Adipocyte (in vitro differentiated cells): ENCODE measurements at regions not wholly inside any gene's neighbourhood (a gene's known extent, or its start where the extent isn't known, plus 50 kb on each side); places are given as distances from the start of the nearest gene placed in this dataset.

Experiments
- DNase-seq: peaks from one replicate; pipeline ENCODE4 v3.0.0-alpha.2; 2015; ENCODE audit warnings: low read depth
- H3K27me3 ChIP-seq: replicated peaks from 2 replicates; pipeline ENCODE4 v1.7.0; 2013; ENCODE audit warnings: mild to moderate bottlenecking, low read length, moderate library complexity; ENCODE audit not compliant: control insufficient read depth, insufficient read depth
- H3K36me3 ChIP-seq: 2 replicates; pipeline ENCODE4 v1.7.0; 2013; ENCODE audit warnings: low read length, mild to moderate bottlenecking, moderate library complexity; ENCODE audit not compliant: control insufficient read depth, insufficient read depth, severe bottlenecking
- H3K4me1 ChIP-seq: 2 replicates; pipeline ENCODE4 v1.7.0; 2013; ENCODE audit warnings: mild to moderate bottlenecking, low read length, moderate library complexity; ENCODE audit not compliant: control insufficient read depth, insufficient read depth
- H3K4me3 ChIP-seq: 2 replicates; pipeline ENCODE4 v1.7.0; 2013; ENCODE audit warnings: mild to moderate bottlenecking, low read length, moderate library complexity
- H3K9ac ChIP-seq: 2 replicates; pipeline ENCODE4 v1.7.0; 2013; ENCODE audit warnings: mild to moderate bottlenecking, low read length, moderate library complexity
- H3K9me3 ChIP-seq: 2 replicates; pipeline ENCODE4 v1.7.0; 2013; ENCODE audit warnings: mild to moderate bottlenecking, low read length, moderate library complexity; ENCODE audit not compliant: control insufficient read depth

DNA sequence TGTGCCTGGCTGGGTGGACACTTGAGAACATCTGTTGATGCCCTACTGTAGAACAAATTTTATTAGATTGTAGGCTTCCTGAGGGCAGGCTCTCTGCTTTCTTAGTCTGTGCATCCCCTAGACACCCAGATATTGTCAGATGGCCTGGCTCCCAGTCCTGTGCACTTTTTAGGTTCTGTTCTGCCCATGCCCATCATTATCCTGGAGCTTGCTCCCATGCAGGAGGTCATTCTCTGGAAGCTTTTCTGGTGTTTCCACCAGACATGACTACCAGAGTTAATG, 213.3 kb downstream of the MYCN start:
- Histone ChIP-seq H3K9me3 (no peaks in the 10 kb centered on the region), H3K36me3 (no peaks in the 10 kb centered on the region), H3K4me3 (no peak overlapping the region)

DNA sequence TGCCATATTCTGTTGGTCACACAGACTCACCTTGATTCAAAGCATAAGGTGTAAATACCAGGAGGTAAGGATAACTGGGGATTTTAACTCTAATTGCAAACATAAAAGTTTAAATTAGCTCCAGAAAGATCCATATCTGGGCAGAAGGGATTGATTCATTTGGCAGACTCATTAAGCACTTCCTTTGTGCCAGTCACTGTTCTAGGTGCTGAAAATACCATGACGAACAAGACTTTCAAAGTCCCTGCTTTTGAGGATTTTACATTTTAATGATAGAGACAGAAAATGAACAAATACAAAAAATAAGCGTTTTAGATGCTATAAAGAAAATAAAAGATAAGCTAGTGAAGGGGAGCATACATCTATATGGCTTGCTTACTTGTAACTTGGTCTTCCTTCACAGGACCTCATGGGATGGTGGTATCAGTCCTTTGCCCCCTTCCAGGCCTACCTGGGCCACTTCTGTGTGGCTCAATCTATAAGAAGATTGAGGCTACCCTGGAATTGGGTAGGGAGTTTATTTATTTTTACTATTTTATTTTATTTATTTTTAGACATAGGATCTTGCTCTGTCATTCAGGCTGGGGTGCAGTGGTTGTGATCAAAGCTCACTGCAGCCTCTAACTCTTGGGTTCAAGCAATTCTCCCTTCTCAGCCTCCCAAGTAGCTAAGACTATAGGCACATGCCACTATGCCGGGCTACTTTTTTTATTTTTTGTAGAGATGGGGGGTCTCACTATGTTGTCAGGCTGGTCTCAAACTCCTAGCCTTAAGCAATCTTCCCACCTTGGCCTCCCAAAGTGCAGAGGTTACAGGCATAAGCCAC, 212.8 kb downstream of the MYCN start:
- H3K4me1 ChIP-seq: no peaks in the 10 kb centered on the region
- no peak for DNase-seq
- H3K4me3 ChIP-seq: no peak overlapping the region
- H3K27me3 ChIP-seq: no peaks in the 10 kb centered on the region
- no peak overlapping the region for H3K9ac ChIP-seq
- H3K9me3 ChIP-seq: no peaks in the 10 kb centered on the region
- H3K36me3 ChIP-seq: no peaks in the 10 kb centered on the region

More for the DNA sequence above, 213.3 kb downstream of the MYCN start:
- no peak for DNase-seq
- no peak overlapping the region for H3K9ac ChIP-seq
- H3K4me1 ChIP-seq: no peaks in the 10 kb centered on the region
- H3K27me3 ChIP-seq: no peaks in the 10 kb centered on the region

DNA sequence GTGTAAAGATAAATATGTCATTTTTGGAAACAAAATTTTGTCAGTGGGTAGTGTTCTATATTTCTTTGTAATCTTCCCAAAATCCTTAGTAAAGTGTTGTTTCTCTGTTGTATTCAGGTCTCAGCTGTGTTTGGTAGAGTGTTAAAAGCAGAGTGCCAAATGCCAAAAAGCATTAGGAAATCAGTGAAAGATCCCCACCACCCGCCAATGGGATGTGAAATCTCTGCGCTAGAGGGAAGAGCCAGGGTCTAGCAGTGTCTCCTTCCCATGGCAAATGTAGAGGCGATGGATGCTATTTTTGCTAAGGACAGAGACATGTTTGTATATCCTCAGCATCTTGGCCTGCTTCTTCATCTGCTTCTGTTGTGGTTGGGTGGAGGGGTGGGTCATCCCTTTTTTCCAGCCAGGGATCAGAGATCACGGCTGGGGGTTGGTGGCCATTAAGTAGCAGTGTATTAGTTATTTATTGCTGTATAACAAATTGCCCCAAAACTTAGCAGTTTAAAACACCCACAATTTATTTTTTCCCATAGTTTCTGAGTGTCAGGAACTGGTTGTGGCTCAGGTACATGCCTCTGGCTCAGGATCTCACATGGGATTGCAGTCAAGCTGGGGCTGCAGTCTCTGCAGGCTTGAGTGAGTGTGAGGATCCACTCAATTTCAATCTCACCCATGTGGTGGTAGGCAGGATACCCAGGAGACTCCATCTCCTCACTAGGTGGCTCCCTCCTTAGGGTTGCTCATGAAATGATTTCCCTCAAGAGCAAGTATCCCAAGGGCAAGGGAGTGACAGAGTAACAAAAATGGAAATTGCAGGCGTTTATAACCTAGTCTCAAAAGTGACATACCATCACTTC, 211.9 kb downstream of the MYCN start:
- H3K9ac ChIP-seq: no peak overlapping the region
- no peak for DNase-seq
- no peaks in the 10 kb centered on the region for H3K4me1 ChIP-seq
- no peaks in the 10 kb centered on the region for H3K9me3 ChIP-seq
- H3K36me3 ChIP-seq: no peaks in the 10 kb centered on the region
- H3K27me3 ChIP-seq: no peaks in the 10 kb centered on the region
- H3K4me3 ChIP-seq: no peak overlapping the region

DNA sequence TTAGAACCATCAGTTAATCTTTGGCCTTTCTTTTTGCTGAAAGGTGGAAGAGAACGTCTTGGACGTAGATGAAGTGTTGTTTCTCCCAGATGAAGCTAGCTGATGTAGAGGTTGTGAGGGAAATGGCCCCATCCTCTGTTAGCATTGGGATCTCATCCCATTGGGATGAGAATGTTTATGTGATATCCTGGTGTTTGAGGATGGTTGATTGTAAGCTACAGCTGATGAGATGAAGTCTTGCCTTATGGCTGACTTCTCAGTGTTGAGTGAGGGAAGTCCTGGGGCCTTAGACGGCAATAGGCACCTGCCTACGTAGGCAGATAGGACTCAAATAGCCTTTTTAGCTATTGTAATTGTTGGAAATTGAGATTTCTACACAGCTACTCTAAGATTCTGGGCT, 211.3 kb downstream of the MYCN start:
- Histone ChIP-seq H3K9ac (no peak overlapping the region), H3K4me3 (no peak overlapping the region)
- no peak for DNase-seq

DNA sequence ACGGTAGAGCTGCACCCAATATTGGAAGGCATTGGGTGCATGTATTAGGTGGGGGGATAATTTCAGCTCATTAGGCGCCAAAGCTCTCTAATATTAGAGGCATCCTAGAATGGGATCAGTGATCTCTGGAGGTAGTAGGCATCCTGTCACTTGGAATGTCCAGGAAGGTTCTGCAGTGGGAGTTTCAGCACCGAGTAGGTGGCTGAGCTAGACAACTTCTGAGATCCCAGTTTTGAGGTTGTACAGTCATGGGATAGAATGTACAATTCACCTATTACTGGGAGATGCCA, 210.9 kb downstream of the MYCN start:
- H3K9me3 ChIP-seq: no peaks in the 10 kb centered on the region
- DNase-seq: no peak
- H3K27me3 ChIP-seq: no peaks in the 10 kb centered on the region
- H3K4me3 ChIP-seq: no peak overlapping the region
- no peak overlapping the region for H3K9ac ChIP-seq
- no peaks in the 10 kb centered on the region for H3K4me1 ChIP-seq
- H3K36me3 ChIP-seq: no peaks in the 10 kb centered on the region

More for the DNA sequence above, 211.3 kb downstream of the MYCN start:
- Histone ChIP-seq H3K9me3 (no peaks in the 10 kb centered on the region), H3K27me3 (no peaks in the 10 kb centered on the region), H3K4me1 (no peaks in the 10 kb centered on the region), H3K36me3 (no peaks in the 10 kb centered on the region)

DNA sequence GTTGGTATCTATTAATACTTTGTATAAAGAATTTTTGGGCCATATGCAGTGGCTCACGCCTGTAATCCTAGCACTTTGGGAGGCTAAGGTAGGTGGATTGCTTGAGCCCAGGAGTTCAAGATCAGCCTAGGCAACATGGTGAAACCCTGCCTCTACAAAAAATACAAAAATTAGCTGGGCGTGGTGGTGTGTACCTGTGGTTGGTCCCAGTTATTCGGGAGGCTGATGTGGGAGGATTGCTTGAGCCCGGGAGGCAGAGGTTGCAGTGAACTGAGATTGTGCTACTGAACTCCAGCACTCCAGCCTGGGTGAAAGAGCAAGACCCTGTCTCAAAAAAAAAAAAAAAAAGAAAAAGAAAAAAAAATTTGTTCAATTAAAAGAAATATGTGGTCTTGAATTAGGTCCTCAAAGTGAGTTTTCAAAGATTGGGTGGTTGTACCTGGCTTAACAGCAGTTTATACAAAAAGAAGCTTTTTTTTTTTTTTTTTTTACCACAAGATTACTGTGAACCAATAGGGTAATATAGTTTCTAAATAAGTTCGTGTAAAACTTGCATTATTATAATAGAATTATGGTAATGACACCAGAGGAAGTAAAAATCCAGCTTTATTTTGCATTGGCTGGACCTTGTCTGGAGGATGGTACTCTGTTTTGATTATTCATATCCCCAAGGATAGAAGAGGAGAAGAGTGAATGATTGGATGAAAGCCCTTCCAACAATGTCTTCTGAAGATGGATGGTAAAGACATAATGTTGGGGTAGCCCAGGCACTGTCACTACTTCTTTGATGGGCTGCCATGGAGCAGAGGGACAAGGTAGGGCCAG, 210.3 kb downstream of the MYCN start:
- Histone ChIP-seq H3K27me3 (no peaks in the 10 kb centered on the region), H3K9me3 (no peaks in the 10 kb centered on the region), H3K4me3 (no peak overlapping the region), H3K36me3 (no peaks in the 10 kb centered on the region), H3K9ac (no peak overlapping the region), H3K4me1 (no peaks in the 10 kb centered on the region)
- no peak for DNase-seq

DNA sequence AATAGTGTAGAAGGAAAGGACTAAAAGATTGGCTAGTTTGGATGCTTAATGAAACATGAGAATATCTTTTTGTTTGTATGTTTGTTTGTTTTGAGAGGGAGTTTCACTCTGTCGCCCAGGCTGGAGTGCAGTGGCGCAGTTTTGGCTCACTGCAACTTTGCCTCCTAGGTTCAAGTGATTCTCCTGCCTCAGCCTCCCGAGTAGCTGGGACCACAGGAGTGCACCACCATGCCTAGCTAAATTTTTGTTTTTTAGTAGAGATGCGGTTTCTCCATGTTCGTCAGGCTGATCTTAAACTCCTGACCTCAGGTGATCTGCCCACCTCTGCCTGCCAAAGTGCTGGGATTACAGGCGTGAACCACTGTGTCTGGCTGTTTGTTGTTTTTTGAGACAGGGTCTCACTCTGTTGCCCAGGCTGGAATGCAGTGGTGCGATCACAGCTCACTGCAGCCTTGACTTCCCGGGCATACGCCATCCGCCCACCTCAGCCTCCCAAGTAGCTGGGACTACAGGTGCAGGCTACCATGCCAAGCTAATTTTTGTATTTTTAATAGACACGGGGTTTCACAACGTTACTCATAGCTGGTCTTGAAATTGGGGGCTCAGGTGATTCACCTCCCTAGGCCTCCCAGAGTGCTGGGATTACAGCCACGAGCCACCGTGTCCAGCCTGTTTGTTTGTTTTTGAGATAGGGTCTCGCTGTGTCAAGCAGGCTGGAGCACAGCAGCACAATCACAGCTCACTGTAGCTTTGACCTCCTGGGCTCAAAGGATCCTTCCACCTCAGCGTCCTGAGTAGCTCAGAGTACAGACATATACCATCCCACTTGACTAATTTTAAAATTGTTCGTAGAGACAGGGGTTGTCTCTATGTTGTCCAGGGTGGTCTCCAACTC, 209.2 kb downstream of the MYCN start:
- H3K36me3 ChIP-seq: no peaks in the 10 kb centered on the region
- H3K9me3 ChIP-seq: no peaks in the 10 kb centered on the region
- H3K4me3 ChIP-seq: no peak overlapping the region
- no peak overlapping the region for H3K9ac ChIP-seq
- H3K4me1 ChIP-seq: no peaks in the 10 kb centered on the region
- H3K27me3 ChIP-seq: no peaks in the 10 kb centered on the region
- DNase-seq: no peak

DNA sequence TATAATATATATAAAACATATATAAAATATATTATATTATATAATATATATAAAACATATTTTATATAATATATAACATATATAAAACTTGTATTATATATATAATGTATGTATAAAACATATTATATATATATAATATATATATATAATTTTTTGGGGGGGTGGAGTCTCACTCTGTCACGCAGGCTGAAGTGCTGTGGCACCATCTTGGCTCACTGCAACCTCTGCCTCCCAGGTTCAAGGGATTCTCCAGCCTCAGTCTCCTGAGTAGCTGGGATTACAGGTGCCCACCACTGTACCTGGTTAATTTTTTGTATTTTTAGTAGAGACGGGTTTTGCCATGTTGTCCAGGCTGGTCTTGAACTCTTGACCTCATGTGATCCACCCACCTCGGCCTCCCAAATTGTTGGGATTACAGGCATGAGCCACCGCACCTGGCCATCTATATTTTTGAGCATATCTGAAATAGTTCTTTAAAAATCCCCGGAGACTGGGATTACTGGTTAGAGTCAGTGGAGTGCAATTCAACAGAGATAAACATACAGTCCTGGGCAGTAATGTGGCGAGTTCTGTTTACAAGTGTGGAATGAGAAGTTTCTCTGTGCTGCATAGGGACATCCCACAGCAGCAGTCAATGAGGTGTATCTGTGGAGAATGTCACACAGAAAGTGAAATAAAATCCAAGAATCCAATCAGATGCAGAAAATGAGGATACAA, 208.4 kb downstream of the MYCN start:
- no peak overlapping the region for H3K9ac ChIP-seq
- H3K9me3 ChIP-seq: no peaks in the 10 kb centered on the region
- no peaks in the 10 kb centered on the region for H3K36me3 ChIP-seq
- no peak overlapping the region for H3K4me3 ChIP-seq
- H3K27me3 ChIP-seq: no peaks in the 10 kb centered on the region
- no peak for DNase-seq
- no peaks in the 10 kb centered on the region for H3K4me1 ChIP-seq

DNA sequence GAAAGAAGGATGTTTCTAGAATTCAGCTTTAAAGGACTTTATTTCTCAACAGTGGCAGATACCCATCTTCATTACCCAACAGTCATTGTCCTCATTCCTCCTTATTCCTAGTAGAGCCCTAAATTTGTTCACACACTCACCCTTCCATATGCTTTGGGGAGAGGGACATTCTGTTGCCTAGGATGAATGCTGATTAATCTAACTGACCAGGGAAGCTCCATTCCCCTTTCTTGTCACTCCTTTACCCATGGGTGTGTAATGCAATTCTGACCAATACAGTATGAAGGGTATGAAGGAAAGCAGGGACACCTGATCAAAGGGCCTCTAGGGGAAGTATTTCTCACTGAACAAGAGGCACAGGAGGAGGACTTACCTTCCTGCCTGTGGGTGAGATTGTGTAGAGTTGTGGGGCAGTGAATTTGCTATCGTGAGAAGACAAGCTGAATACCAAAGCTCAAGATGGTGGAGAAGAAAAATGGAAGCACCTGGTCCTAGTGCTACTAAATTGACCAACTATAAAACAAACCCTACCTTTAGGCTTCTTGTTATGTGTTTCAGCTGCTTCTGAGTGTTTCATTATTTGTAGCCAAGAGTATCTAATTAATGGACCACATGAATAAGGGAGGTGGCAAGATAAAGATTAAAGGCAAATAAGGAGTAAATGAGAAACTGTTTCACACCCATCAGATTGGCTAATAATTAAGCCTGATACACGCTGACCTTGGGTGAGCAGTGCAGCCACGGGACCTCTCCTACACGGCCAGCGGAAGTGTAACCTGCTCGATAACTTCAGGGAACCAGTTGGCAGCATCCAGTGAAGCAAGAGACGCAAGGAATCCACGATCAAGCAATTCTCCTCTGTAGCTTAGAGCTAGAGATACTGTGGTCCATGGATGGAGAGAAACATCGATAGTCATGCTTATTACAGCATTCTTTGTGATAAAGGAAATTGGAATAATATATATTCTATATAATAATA, 202.3 kb downstream of the MYCN start:
- no peaks in the 10 kb centered on the region for H3K9me3 ChIP-seq
- H3K4me1 ChIP-seq: no peaks in the 10 kb centered on the region
- H3K4me3 ChIP-seq: no peak overlapping the region
- H3K9ac ChIP-seq: no peak overlapping the region
- peaks cover 3% of the 10 kb centered on the region for H3K27me3 ChIP-seq
- no peaks in the 10 kb centered on the region for H3K36me3 ChIP-seq
- no peak for DNase-seq

DNA sequence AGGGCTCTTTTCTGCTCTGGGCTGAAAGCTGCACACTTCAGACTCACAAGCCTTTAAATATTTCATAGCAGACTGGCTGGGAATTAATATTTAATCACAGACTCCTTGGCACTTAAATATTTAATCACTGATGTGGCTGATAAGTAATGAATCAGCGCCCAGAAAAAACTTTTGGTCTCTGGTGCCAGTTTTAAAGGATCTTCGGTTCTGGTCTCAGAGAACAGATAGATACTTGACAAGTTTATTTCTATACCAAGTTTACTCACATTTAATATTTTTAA, 201.2 kb downstream of the MYCN start:
- Histone ChIP-seq H3K4me3 (no peak overlapping the region), H3K4me1 (no peaks in the 10 kb centered on the region), H3K9me3 (no peaks in the 10 kb centered on the region), H3K27me3 (peaks cover 3% of the 10 kb centered on the region), H3K9ac (no peak overlapping the region), H3K36me3 (no peaks in the 10 kb centered on the region)
- no peak for DNase-seq
